ENCODE measurements at regions not wholly inside any gene's neighbourhood (a gene's known extent, or its start where the extent isn't known, plus 50 kb on each side); places are given as distances from the start of the nearest gene placed in this dataset.

DNA sequence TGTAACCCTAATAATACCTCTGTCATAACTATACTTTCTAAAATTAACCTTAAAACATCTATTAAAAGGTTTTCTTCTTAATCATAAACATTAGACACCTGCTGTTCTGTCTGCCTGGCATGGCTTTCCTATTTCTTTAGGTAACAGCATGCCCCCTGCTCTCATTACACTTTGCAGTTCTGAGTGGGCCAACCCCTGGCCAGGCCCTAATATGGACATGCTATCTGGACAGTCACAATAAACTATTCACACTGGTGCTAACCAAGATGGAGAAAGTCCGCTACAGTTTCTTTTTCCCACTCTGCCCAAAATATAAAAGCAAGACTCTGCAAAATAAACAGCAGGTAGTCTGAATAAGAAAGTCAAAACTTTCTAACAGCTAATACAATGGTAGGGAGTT, 84.0 kb downstream of the ELAPOR2 start:
- intact Hi-C loops (cut with DNase I; ENCODE audit: low total_unique reads), result no loop called here
- TF ChIP-seq POLR2AphosphoS5 (IDR thresholded peaks at IDR 0.05), result no peak
- no peak for TF ChIP-seq POLR2A (IDR thresholded peaks at IDR 0.05)
- TF ChIP-seq, protein P1, sequence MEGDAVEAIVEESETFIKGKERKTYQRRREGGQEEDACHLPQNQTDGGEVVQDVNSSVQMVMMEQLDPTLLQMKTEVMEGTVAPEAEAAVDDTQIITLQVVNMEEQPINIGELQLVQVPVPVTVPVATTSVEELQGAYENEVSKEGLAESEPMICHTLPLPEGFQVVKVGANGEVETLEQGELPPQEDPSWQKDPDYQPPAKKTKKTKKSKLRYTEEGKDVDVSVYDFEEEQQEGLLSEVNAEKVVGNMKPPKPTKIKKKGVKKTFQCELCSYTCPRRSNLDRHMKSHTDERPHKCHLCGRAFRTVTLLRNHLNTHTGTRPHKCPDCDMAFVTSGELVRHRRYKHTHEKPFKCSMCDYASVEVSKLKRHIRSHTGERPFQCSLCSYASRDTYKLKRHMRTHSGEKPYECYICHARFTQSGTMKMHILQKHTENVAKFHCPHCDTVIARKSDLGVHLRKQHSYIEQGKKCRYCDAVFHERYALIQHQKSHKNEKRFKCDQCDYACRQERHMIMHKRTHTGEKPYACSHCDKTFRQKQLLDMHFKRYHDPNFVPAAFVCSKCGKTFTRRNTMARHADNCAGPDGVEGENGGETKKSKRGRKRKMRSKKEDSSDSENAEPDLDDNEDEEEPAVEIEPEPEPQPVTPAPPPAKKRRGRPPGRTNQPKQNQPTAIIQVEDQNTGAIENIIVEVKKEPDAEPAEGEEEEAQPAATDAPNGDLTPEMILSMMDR (IDR thresholded peaks at IDR 0.05), result no peak
- TF ChIP-seq EP300 (IDR thresholded peaks at IDR 0.05), result no peak
- 75 to 93% (median 80%) methylated on average over 1 of the region's 1 CpG for WGBS, 5 donors
- DNase-seq, result no peak
- Histone ChIP-seq H3K27me3 (no peaks in the 10 kb centered on the region), H3K27ac (no peak overlapping the region), H3K36me3 (no peaks in the 10 kb centered on the region), H3K9me3 (no peaks in the 10 kb centered on the region), H3K4me3 (no peak overlapping the region), H3K4me1 (peaks cover 0 to 7% (median 0%) of the 10 kb centered on the region in 4 donors)

DNA sequence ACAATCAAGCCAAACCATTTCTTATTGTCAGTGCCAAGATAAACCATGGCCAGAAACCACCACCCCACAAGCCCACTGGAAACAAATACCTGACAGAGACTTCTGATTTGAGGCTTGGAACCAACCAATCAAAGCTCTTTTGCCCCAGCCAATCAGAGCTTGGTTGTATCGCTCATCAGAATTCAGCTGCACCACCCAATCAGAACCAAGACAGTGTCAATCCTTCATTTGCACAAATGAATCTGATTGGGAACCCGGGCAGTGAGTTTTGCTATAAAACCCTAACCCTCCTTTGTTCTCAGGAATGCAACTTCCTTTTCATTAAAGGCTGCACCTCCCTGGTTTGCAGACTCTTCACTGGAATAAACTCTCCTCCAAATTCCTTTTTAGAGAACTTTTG, 87.4 kb downstream of the ELAPOR2 start:
- no peak overlapping the region for H3K27ac ChIP-seq
- no peak overlapping the region for H3K4me3 ChIP-seq
- DNase-seq, result no peak
- no peaks in the 10 kb centered on the region for H3K36me3 ChIP-seq
- no peaks in the 10 kb centered on the region for H3K27me3 ChIP-seq
- intact Hi-C loops (cut with DNase I; ENCODE audit: low total_unique reads), result no loop called here
- TF ChIP-seq POLR2AphosphoS5 (IDR thresholded peaks at IDR 0.05) (no peak), EP300 (IDR thresholded peaks at IDR 0.05) (no peak), POLR2A (IDR thresholded peaks at IDR 0.05) (no peak)
- TF ChIP-seq, protein P1 (IDR thresholded peaks at IDR 0.05), result no peak
- WGBS, 5 donors, result 79 to 91% (median 85%) methylated on average over 2 of the region's 2 CpGs
- H3K9me3 ChIP-seq, result no peaks in the 10 kb centered on the region
- H3K4me1 ChIP-seq, result no peaks in the 10 kb centered on the region

DNA sequence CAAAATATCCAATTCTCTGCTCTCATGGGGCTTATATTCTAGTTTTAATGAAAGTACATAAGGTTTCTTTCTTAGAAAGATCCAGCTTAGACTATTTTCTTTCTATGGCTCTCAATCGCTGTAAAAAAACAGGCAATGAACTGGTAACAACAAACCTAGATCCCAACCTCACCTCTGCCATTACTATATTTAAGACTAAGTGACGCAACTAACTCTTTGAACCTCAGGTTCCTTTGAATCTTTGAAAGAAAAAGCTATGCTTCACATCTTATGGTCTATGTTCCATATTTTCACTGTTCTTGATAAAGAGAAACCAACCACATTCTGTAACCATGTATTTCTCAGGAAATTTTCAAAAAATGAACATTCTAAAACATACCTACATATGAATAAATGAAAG, 88.5 kb downstream of the ELAPOR2 start:
- Histone ChIP-seq H3K27me3 (no peaks in the 10 kb centered on the region), H3K36me3 (no peaks in the 10 kb centered on the region), H3K27ac (no peak overlapping the region), H3K4me1 (no peaks in the 10 kb centered on the region), H3K9me3 (no peaks in the 10 kb centered on the region), H3K4me3 (no peak overlapping the region)
- DNase-seq, result no peak
- TF ChIP-seq, protein P1 (IDR thresholded peaks at IDR 0.05), result no peak
- TF ChIP-seq POLR2A (IDR thresholded peaks at IDR 0.05), result no peak
- no peak for TF ChIP-seq POLR2AphosphoS5 (IDR thresholded peaks at IDR 0.05)
- no peak for TF ChIP-seq EP300 (IDR thresholded peaks at IDR 0.05)
- intact Hi-C loops (cut with DNase I; ENCODE audit: low total_unique reads), result no loop called here
- WGBS, 5 donors, result 90 to 96% (median 95%) methylated on average over 2 of the region's 2 CpGs

DNA sequence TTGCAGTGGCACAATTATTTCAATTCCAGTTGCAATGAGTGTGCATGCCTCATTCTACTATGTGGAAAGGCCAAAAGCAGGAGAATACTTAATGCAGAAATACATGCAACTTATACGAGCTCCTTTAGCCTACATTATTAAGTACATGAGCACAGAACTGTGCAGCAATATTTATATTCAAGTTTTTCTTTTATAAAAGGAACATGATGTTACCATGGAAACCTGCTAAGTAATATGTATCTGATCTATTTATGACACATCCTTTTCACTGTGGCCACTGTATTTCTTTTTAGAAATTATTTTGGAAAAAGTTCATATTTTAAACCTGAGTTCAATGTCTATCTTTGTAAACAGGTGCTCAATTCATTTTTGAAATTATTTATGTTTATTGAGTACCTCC, 88.9 kb downstream of the ELAPOR2 start:
- TF ChIP-seq, protein P1 (IDR thresholded peaks at IDR 0.05), result no peak
- TF ChIP-seq EP300 (IDR thresholded peaks at IDR 0.05), result no peak
- H3K27me3 ChIP-seq, result no peaks in the 10 kb centered on the region
- no peaks in the 10 kb centered on the region for H3K4me1 ChIP-seq
- H3K9me3 ChIP-seq, result no peaks in the 10 kb centered on the region
- DNase-seq, result no peak
- H3K36me3 ChIP-seq, result no peaks in the 10 kb centered on the region
- intact Hi-C loops (cut with DNase I; ENCODE audit: low total_unique reads), result no loop called here
- H3K27ac ChIP-seq, result no peak overlapping the region
- no peak overlapping the region for H3K4me3 ChIP-seq
- 65 to 87% (median 77%) methylated on average over 1 of the region's 1 CpG for WGBS, 5 donors

Data from stomach (tissue), 8 donors.